ENCODE measurements at regions not wholly inside any gene's neighbourhood (a gene's known extent, or its start where the extent isn't known, plus 50 kb on each side); places are given as distances from the start of the nearest gene placed in this dataset.

DNA sequence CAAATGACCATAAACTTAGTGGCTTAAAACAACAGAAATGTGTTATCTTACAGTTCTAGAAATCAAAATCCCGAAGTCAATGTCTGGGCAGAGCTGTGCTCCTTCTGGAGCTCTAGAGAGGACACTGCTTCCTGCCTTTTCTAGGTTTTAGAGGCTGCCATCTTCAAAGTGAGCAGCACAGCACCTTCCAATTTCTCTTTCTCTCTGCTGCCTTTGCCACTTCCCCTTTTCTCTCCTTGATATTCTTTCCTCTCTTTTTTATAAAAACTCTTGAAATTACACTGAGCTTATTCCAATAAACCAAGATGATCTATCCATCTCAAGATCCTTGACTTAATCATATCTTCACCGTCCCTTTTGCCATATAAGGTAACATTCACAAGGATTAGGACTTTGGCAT, 616.9 kb downstream of the PLPP3 start:
- TF ChIP-seq, protein P1, sequence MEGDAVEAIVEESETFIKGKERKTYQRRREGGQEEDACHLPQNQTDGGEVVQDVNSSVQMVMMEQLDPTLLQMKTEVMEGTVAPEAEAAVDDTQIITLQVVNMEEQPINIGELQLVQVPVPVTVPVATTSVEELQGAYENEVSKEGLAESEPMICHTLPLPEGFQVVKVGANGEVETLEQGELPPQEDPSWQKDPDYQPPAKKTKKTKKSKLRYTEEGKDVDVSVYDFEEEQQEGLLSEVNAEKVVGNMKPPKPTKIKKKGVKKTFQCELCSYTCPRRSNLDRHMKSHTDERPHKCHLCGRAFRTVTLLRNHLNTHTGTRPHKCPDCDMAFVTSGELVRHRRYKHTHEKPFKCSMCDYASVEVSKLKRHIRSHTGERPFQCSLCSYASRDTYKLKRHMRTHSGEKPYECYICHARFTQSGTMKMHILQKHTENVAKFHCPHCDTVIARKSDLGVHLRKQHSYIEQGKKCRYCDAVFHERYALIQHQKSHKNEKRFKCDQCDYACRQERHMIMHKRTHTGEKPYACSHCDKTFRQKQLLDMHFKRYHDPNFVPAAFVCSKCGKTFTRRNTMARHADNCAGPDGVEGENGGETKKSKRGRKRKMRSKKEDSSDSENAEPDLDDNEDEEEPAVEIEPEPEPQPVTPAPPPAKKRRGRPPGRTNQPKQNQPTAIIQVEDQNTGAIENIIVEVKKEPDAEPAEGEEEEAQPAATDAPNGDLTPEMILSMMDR (IDR thresholded peaks at IDR 0.05): no peak
- TF ChIP-seq ZFX (IDR thresholded peaks at IDR 0.05; ENCODE audit: borderline replicate concordance): no peak

All from 22Rv1 (cell line).